HepG2 (cell line): ENCODE measurements at regions not wholly inside any gene's neighbourhood (a gene's known extent, or its start where the extent isn't known, plus 50 kb on each side); places are given as distances from the start of the nearest gene placed in this dataset.

Experiments used
- CTCF ChIP-seq: sonication (generic); formaldehyde crosslinking; IDR thresholded peaks from 2 replicates; pipeline ENCODE4 v1.5.0; 2020; ENCODE audit warnings: mild to moderate bottlenecking, missing genetic modification reagents, moderate library complexity
- GABPA ChIP-seq, 2 experiments: IDR thresholded peaks; 2 replicates each; pipeline ENCODE4 v1.6.1; 2011 to 2016; ENCODE audit warnings: low read depth in 2 of 2, low read length in 1 of 2, missing biosample characterization in 1 of 2, missing genetic modification characterization in 1 of 2
- PTBP1 ChIP-seq: fragments of 200-400 bp; formaldehyde crosslinking; IDR thresholded peaks from 2 replicates; pipeline ENCODE4 v1.6.1; 2018; ENCODE audit warnings: low read length, low read depth; ENCODE audit not compliant: poor library complexity, severe bottlenecking
- SRSF9 ChIP-seq: fragments of 200-400 bp; formaldehyde crosslinking; IDR thresholded peaks from 2 replicates; pipeline ENCODE4 v1.6.1; 2018; ENCODE audit warnings: borderline replicate concordance, mild to moderate bottlenecking, low read depth, low read length; ENCODE audit not compliant: insufficient read depth, poor library complexity, severe bottlenecking
- ZNF280D ChIP-seq: sonication (generic); formaldehyde crosslinking; IDR thresholded peaks from 2 replicates; pipeline ENCODE4 v1.5.1; 2020; ENCODE audit warnings: mild to moderate bottlenecking, missing genetic modification reagents

- TF ChIP-seq SRSF9 (no peak), PTBP1 (no peak), GABPA (IDR thresholded peaks at IDR 0.05; ENCODE audit: low read depth, low read length) (no peak), GABPA (CRISPR knock-in tag; IDR thresholded peaks at IDR 0.05; ENCODE audit: low read depth) (no peak), ZNF280D (CRISPR knock-in tag) (no peak), CTCF (no peak)
Measured at GRCh38 chr13:34044660-34045080, 226.7 kb downstream of the RFC3 start.
